ENCODE measurements at regions not wholly inside any gene's neighbourhood (a gene's known extent, or its start where the extent isn't known, plus 50 kb on each side); places are given as distances from the start of the nearest gene placed in this dataset.

GRCh38 chr3:152102410-152102809 lies 166.3 kb upstream of the MBNL1 start:
- TF ChIP-seq ZNF70 (CRISPR knock-in tag; IDR thresholded peaks at IDR 0.05) (no peak), CSRNP3 (CRISPR knock-in tag; IDR thresholded peaks at IDR 0.05) (no peak), ZNF8 (CRISPR knock-in tag; IDR thresholded peaks at IDR 0.05) (no peak), PATZ1 (CRISPR knock-in tag; IDR thresholded peaks at IDR 0.05; ENCODE audit: borderline replicate concordance) (no peak), ARNTL (CRISPR knock-in tag; IDR thresholded peaks at IDR 0.05; ENCODE audit: borderline replicate concordance, low read depth) (no peak), ZFP3 (CRISPR knock-in tag; IDR thresholded peaks at IDR 0.05) (no peak), TCF4 (CRISPR knock-in tag; IDR thresholded peaks at IDR 0.05; ENCODE audit: borderline replicate concordance) (no peak)
